Kidney (tissue), 13 donors: ENCODE measurements at regions not wholly inside any gene's neighbourhood (a gene's known extent, or its start where the extent isn't known, plus 50 kb on each side); places are given as distances from the start of the nearest gene placed in this dataset.

ENCODE experiments used
- DNase-seq, 5 donors: peaks; one replicate each; pipeline ENCODE4 v3.0.0-alpha.2; 2013 to 2020
- FAIRE-seq: peaks from 2 replicates; lab custom pipeline; 2012; peaks lifted over from hg19 to GRCh38; lab: Jason Lieb, UNC
- H3K27ac ChIP-seq, 2 donors: one replicate each; pipeline ENCODE4 v1.7.0; 2013; ENCODE audit warnings: low read depth in 2 of 2, low read length in 2 of 2, inconsistent platforms in 1 of 2
- H3K27me3 ChIP-seq: one replicate; pipeline ENCODE4 v1.7.1; 2013; ENCODE audit warnings: low read length, inconsistent platforms; ENCODE audit not compliant: control insufficient read depth, insufficient read depth
- H3K36me3 ChIP-seq, 3 donors: one replicate each; pipeline versions ENCODE4 v1.7.0 to v1.7.1; 2013; ENCODE audit warnings: low read length in 3 of 3, control low read depth in 1 of 3, inconsistent platforms in 1 of 3; ENCODE audit not compliant: insufficient read depth in 3 of 3, control insufficient read depth in 2 of 3
- H3K4me1 ChIP-seq, 3 donors: one replicate each; pipeline versions ENCODE4 v1.7.0 to v1.7.1; 2013; ENCODE audit warnings: low read length in 3 of 3, inconsistent platforms in 1 of 3, low read depth in 1 of 3; ENCODE audit not compliant: control insufficient read depth in 2 of 3, insufficient read depth in 2 of 3
- H3K4me3 ChIP-seq, 3 donors: one replicate each; pipeline versions ENCODE4 v1.7.0 to v1.8.1; 2013; ENCODE audit warnings: low read length in 3 of 3, control low read depth in 1 of 3, inconsistent platforms in 1 of 3
- H3K9ac ChIP-seq, 3 donors: one replicate each; pipeline versions ENCODE4 v1.7.0 to v1.7.1; 2013; ENCODE audit warnings: low read length in 3 of 3, control low read depth in 1 of 3, inconsistent platforms in 1 of 3
- H3K9me3 ChIP-seq, 3 donors: one replicate each; pipeline versions ENCODE4 v1.7.0 to v1.7.1; 2013; ENCODE audit warnings: low read length in 3 of 3, control low read depth in 1 of 3, inconsistent platforms in 1 of 3; ENCODE audit not compliant: control insufficient read depth in 2 of 3, insufficient read depth in 1 of 3
- CTCF ChIP-seq: IDR thresholded peaks from 3 replicates; pipeline ENCODE4 v1.5.1; 2012; ENCODE audit warnings: mild to moderate bottlenecking, moderate library complexity, borderline replicate concordance; ENCODE audit not compliant: insufficient read depth; ENCODE audit errors: extremely low read depth
- intact Hi-C: fragments of 100-400 bp; cut with DNase I; formaldehyde crosslinking; loops from one replicate; pipeline ENCODE4 v1.11.1; 2022
- donor health status: control.
- donor health status: control.
- donor health status: control.
- donor health status: control.
- donor health status: control.
- donor health status: DM: yes; HTN: yes; CAD: no.
- donor health status: Normal renal cell carcinoma (clear cell type).

GRCh38 chr18:3340015-3340681, 78.2 kb downstream of the MYL12B start:
- H3K4me1 ChIP-seq = no peaks in the 10 kb centered on the region
- intact Hi-C loops = no loop called here
- no peak overlapping the region for H3K4me3 ChIP-seq
- DNase-seq (no peak), FAIRE-seq (no peak)
- H3K27ac ChIP-seq = no peak overlapping the region
- TF ChIP-seq CTCF = no peak
- no peaks in the 10 kb centered on the region for H3K9me3 ChIP-seq
- H3K9ac ChIP-seq = no peak overlapping the region
- H3K27me3 ChIP-seq = no peaks in the 10 kb centered on the region
- no peaks in the 10 kb centered on the region for H3K36me3 ChIP-seq

- H3K27ac ChIP-seq = no peak overlapping the region
- no peaks in the 10 kb centered on the region for H3K9me3 ChIP-seq
- no peaks in the 10 kb centered on the region for H3K36me3 ChIP-seq
- no peak for FAIRE-seq
- peak in 2 of 5 donors; percentile 21 to 39 for DNase-seq
- TF ChIP-seq CTCF = no peak
- no peak overlapping the region for H3K4me3 ChIP-seq
- intact Hi-C loops = no loop called here
- H3K4me1 ChIP-seq = no peaks in the 10 kb centered on the region
- H3K9ac ChIP-seq = no peak overlapping the region
- H3K27me3 ChIP-seq = no peaks in the 10 kb centered on the region
These were observed 78.8 kb downstream of the MYL12B start for GRCh38 chr18:3340682-3341097.

- Histone ChIP-seq H3K27ac (no peak overlapping the region), H3K4me1 (no peaks in the 10 kb centered on the region), H3K9me3 (no peaks in the 10 kb centered on the region), H3K27me3 (no peaks in the 10 kb centered on the region), H3K36me3 (no peaks in the 10 kb centered on the region), H3K4me3 (no peak overlapping the region), H3K9ac (no peak overlapping the region)
- intact Hi-C loops = no loop called here
- no peak for FAIRE-seq
- no peak for DNase-seq
- no peak for TF ChIP-seq CTCF
These were observed 80.7 kb downstream of the MYL12B start for GRCh38 chr18:3342628-3343027.

GRCh38 chr18:3345452-3345851, 83.5 kb downstream of the MYL12B start:
- Histone ChIP-seq H3K36me3 (no peaks in the 10 kb centered on the region), H3K27ac (no peak overlapping the region), H3K4me3 (no peak overlapping the region), H3K9ac (no peak overlapping the region), H3K27me3 (no peaks in the 10 kb centered on the region), H3K9me3 (no peaks in the 10 kb centered on the region), H3K4me1 (no peaks in the 10 kb centered on the region)
- intact Hi-C loops = no loop called here
- no peak for TF ChIP-seq CTCF
- no peak for FAIRE-seq
- no peak for DNase-seq
